IPS-18c (cell line): ENCODE measurements at regions not wholly inside any gene's neighbourhood (a gene's known extent, or its start where the extent isn't known, plus 50 kb on each side); places are given as distances from the start of the nearest gene placed in this dataset.

Source experiments
- H3K4me3 ChIP-seq: 2 replicates; pipeline ENCODE4 v1.7.0; 2013; ENCODE audit warnings: low read depth, mild to moderate bottlenecking, low read length, moderate library complexity; ENCODE audit not compliant: insufficient read depth
- H3K9me3 ChIP-seq: one replicate; pipeline ENCODE4 v1.6.1; 2013; ENCODE audit warnings: mild to moderate bottlenecking, low read length, moderate library complexity; ENCODE audit not compliant: control insufficient read depth, insufficient read depth

GRCh38 chr1:10888791-10889649, 92.6 kb upstream of the CASZ1 start:
- Histone ChIP-seq H3K9me3 (no peaks in the 10 kb centered on the region), H3K4me3 (peak overlapping the region; percentile 46)

- Histone ChIP-seq H3K4me3 (peak overlapping the region; percentile 15; the same call in 1 of the 2 replicates), H3K9me3 (no peaks in the 10 kb centered on the region)
These were observed 93.4 kb upstream of the CASZ1 start for GRCh38 chr1:10889650-10890353.

GRCh38 chr1:10890491-10891071, 94.1 kb upstream of the CASZ1 start:
- no peaks in the 10 kb centered on the region for H3K9me3 ChIP-seq
- no peak overlapping the region for H3K4me3 ChIP-seq

- no peaks in the 10 kb centered on the region for H3K9me3 ChIP-seq
- H3K4me3 ChIP-seq: no peak overlapping the region
These were observed 94.6 kb upstream of the CASZ1 start for GRCh38 chr1:10891091-10891490.

GRCh38 chr1:10892138-10893065, 96.0 kb upstream of the CASZ1 start:
- Histone ChIP-seq H3K4me3 (no peak overlapping the region), H3K9me3 (no peaks in the 10 kb centered on the region)

GRCh38 chr1:10895621-10896020, 99.2 kb upstream of the CASZ1 start:
- H3K9me3 ChIP-seq: no peaks in the 10 kb centered on the region
- H3K4me3 ChIP-seq: no peak overlapping the region

GRCh38 chr1:10896673-10897072, 100.2 kb upstream of the CASZ1 start:
- Histone ChIP-seq H3K4me3 (no peak overlapping the region), H3K9me3 (no peaks in the 10 kb centered on the region)

GRCh38 chr1:10897321-10897980, 101.0 kb upstream of the CASZ1 start:
- no peak overlapping the region for H3K4me3 ChIP-seq

GRCh38 chr1:10897981-10898728, 101.7 kb upstream of the CASZ1 start:
- Histone ChIP-seq H3K4me3 (no peak overlapping the region), H3K9me3 (no peaks in the 10 kb centered on the region)

More at GRCh38 chr1:10897321-10897980, 101.0 kb upstream of the CASZ1 start:
- H3K9me3 ChIP-seq: no peaks in the 10 kb centered on the region

GRCh38 chr1:10898921-10899320, 102.5 kb upstream of the CASZ1 start:
- Histone ChIP-seq H3K4me3 (no peak overlapping the region), H3K9me3 (no peaks in the 10 kb centered on the region)

- H3K9me3 ChIP-seq: no peaks in the 10 kb centered on the region
- H3K4me3 ChIP-seq: no peak overlapping the region
These were observed 103.2 kb upstream of the CASZ1 start for GRCh38 chr1:10899490-10900250.

- Histone ChIP-seq H3K4me3 (no peak overlapping the region), H3K9me3 (no peaks in the 10 kb centered on the region)
These were observed 103.8 kb upstream of the CASZ1 start for GRCh38 chr1:10900251-10900651.

GRCh38 chr1:10900691-10901090, 104.2 kb upstream of the CASZ1 start:
- peak overlapping the region; percentile 20; the same call in 1 of the 2 replicates for H3K4me3 ChIP-seq

GRCh38 chr1:10901091-10901890, 104.8 kb upstream of the CASZ1 start:
- H3K9me3 ChIP-seq: no peaks in the 10 kb centered on the region
- peak overlapping the region; percentile 20; the same call in 1 of the 2 replicates for H3K4me3 ChIP-seq

More at GRCh38 chr1:10900691-10901090, 104.2 kb upstream of the CASZ1 start:
- H3K9me3 ChIP-seq: no peaks in the 10 kb centered on the region
